Endothelial cell of umbilical vein (primary cell): ENCODE measurements at regions not wholly inside any gene's neighbourhood (a gene's known extent, or its start where the extent isn't known, plus 50 kb on each side); places are given as distances from the start of the nearest gene placed in this dataset.

ENCODE experiments used
- BruUV-seq: library from RNA; stranded (reverse); fragments of 400-500 nt; replicated peaks from 2 replicates; lab custom pipeline; 2021; lab: Mats Ljungman, UMichigan
- CTCF ChIA-PET: fragments of 300-600, 350-600 bp; sonication (Branson Sonifier 250); formaldehyde crosslinking; loops from one replicate; lab custom pipeline; 2021; ENCODE audit warnings: antibody characterized with exemption, inconsistent platforms; lab: Charles Lee
- POLR2A ChIA-PET: fragments of 300-600, 350-600 bp; sonication (Branson Sonifier 250); formaldehyde crosslinking; loops from one replicate; lab custom pipeline; 2021; ENCODE audit warnings: antibody characterized with exemption, inconsistent platforms; lab: Charles Lee
- DNase-seq: peaks from one replicate; pipeline ENCODE4 v3.0.0-alpha.2; 2011; ENCODE audit warnings: low read depth, low spot score
- FAIRE-seq: peaks from 2 replicates; lab custom pipeline; 2011; peaks lifted over from hg19 to GRCh38; lab: Jason Lieb, UNC
- H2AFZ ChIP-seq: 2 replicates; pipeline ENCODE4 v1.6.0; 2012; ENCODE audit warnings: low read depth, low read length, control low read depth, inconsistent platforms
- H3K27ac ChIP-seq: 2 replicates; pipeline ENCODE4 v1.5.1; 2011; ENCODE audit warnings: low read depth, mild to moderate bottlenecking, control low read depth, low read length, moderate library complexity; ENCODE audit not compliant: insufficient read depth
- H3K27me3 ChIP-seq, 2 experiments: 2 replicates each; pipeline versions ENCODE4 v1.6.0 to v1.6.1; 2011; ENCODE audit warnings: low read length in 2 of 2, mixed read lengths in 1 of 2; ENCODE audit not compliant: control insufficient read depth in 2 of 2, insufficient read depth in 2 of 2
- H3K36me3 ChIP-seq, 2 experiments: 2 replicates in 1 of 2; 3 replicates in 1 of 2; pipeline ENCODE4 v1.5.1; 2011; ENCODE audit warnings: low read length in 2 of 2, mild to moderate bottlenecking in 1 of 2, moderate library complexity in 1 of 2; ENCODE audit not compliant: control insufficient read depth in 2 of 2, insufficient read depth in 2 of 2; ENCODE audit errors: extremely low read depth in 1 of 2
- H3K4me1 ChIP-seq: 3 replicates; pipeline ENCODE4 v1.5.1; 2011; ENCODE audit warnings: mild to moderate bottlenecking, low read length; ENCODE audit not compliant: control insufficient read depth, insufficient read depth; ENCODE audit errors: extremely low read depth
- H3K4me2 ChIP-seq: 2 replicates; pipeline ENCODE4 v1.6.1; 2011; ENCODE audit warnings: low read length, control low read depth, mixed read lengths; ENCODE audit not compliant: insufficient read depth
- H3K4me3 ChIP-seq, 3 experiments: fragments of 200-600 bp in 1 of 3; sonication (generic), shearing (Covaris generic) in 1 of 3; replicated peaks in 1 of 3; 2 replicates each; pipeline ENCODE4 v1.5.1; 2011 to 2016; ENCODE audit warnings: control low read depth in 3 of 3, low read length in 3 of 3, mild to moderate bottlenecking in 2 of 3, inconsistent platforms in 1 of 3, low read depth in 1 of 3, moderate library complexity in 1 of 3; ENCODE audit not compliant: insufficient read depth in 1 of 3
- H3K79me2 ChIP-seq: 2 replicates; pipeline ENCODE4 v1.6.0; 2012; ENCODE audit warnings: low read length, inconsistent platforms; ENCODE audit not compliant: control insufficient read depth, insufficient read depth
- H3K9ac ChIP-seq: replicated peaks from 2 replicates; pipeline ENCODE3; 2011; ENCODE audit warnings: low read length, control low read depth; ENCODE audit not compliant: insufficient read depth; ENCODE audit errors: extremely low read depth
- H3K9me1 ChIP-seq: replicated peaks from 3 replicates; pipeline ENCODE4 v1.6.0; 2011; ENCODE audit warnings: mild to moderate bottlenecking, low read length; ENCODE audit not compliant: control insufficient read depth, insufficient read depth; ENCODE audit errors: extremely low read depth
- H3K9me3 ChIP-seq: replicated peaks from 2 replicates; pipeline ENCODE4 v1.5.1; 2012; ENCODE audit warnings: low read length, inconsistent platforms; ENCODE audit not compliant: control insufficient read depth, insufficient read depth
- H4K20me1 ChIP-seq: replicated peaks from 2 replicates; pipeline ENCODE3; 2011; ENCODE audit warnings: mild to moderate bottlenecking, low read length; ENCODE audit not compliant: control insufficient read depth, insufficient read depth; ENCODE audit errors: extremely low read depth
- EZH2 ChIP-seq: IDR thresholded peaks from 2 replicates; pipeline ENCODE4 v1.6.1; 2012; ENCODE audit warnings: borderline replicate concordance, low read depth, mild to moderate bottlenecking, moderate library complexity, low read length, inconsistent platforms; ENCODE audit not compliant: severe bottlenecking
- FOS ChIP-seq: IDR thresholded peaks from 2 replicates; pipeline ENCODE4 v1.6.1; 2011; ENCODE audit warnings: mild to moderate bottlenecking, low read length, moderate library complexity, borderline replicate concordance; ENCODE audit not compliant: insufficient read depth
- GATA2 ChIP-seq: IDR thresholded peaks from 2 replicates; pipeline ENCODE4 v1.7.0; 2011; ENCODE audit warnings: low read depth, mild to moderate bottlenecking, moderate library complexity, mixed read lengths, low read length; ENCODE audit not compliant: insufficient read length, insufficient read depth
- JUN ChIP-seq: IDR thresholded peaks from 2 replicates; pipeline ENCODE4 v1.6.1; 2011; ENCODE audit warnings: borderline replicate concordance, low read depth; ENCODE audit not compliant: insufficient read length, insufficient read depth
- MYC ChIP-seq: IDR thresholded peaks from one replicate; pipeline ENCODE4 v1.6.1; 2011; ENCODE audit warnings: mild to moderate bottlenecking, low read depth, low read length
- POLR2A ChIP-seq: IDR thresholded peaks from 2 replicates; pipeline ENCODE4 v1.6.1; 2012; ENCODE audit warnings: low read depth, mild to moderate bottlenecking, control low read depth, low read length
- POLR2AphosphoS5 ChIP-seq: IDR thresholded peaks from 2 replicates; pipeline ENCODE4 v1.6.1; 2012; ENCODE audit warnings: low read depth, mild to moderate bottlenecking, control low read depth, low read length, moderate library complexity; ENCODE audit not compliant: insufficient read depth
- dilution Hi-C: fragments of 300-500 bp; cut with MboI; formaldehyde crosslinking; loops from one replicate; pipeline ENCODE4 v1.15.0; 2019; ENCODE audit warnings: low sequenced_read_pairs; ENCODE audit not compliant: extremely low pct_ligation_motif_present
- intact Hi-C: fragments of 100-400 bp; cut with micrococcal nuclease; formaldehyde crosslinking; loops from one replicate; pipeline ENCODE4 v1.10.0; 2022
- TF ChIP-seq, protein P1 (sequence below), 2 donors: IDR thresholded peaks; 1 replicate in 1 of 2; 2 replicates in 1 of 2; pipeline ENCODE4 v1.5.1; 2011; ENCODE audit warnings: low read length in 2 of 2, mild to moderate bottlenecking in 2 of 2, moderate library complexity in 2 of 2, control low read depth in 1 of 2, inconsistent platforms in 1 of 2, low read depth in 1 of 2; ENCODE audit not compliant: insufficient read depth in 1 of 2; ENCODE audit errors: extremely low read depth in 1 of 2
- TF ChIP-seq, protein P2 (sequence below): IDR thresholded peaks from 2 replicates; pipeline ENCODE4 v1.6.1; 2011; ENCODE audit not compliant: insufficient read depth, insufficient read length

DNA sequence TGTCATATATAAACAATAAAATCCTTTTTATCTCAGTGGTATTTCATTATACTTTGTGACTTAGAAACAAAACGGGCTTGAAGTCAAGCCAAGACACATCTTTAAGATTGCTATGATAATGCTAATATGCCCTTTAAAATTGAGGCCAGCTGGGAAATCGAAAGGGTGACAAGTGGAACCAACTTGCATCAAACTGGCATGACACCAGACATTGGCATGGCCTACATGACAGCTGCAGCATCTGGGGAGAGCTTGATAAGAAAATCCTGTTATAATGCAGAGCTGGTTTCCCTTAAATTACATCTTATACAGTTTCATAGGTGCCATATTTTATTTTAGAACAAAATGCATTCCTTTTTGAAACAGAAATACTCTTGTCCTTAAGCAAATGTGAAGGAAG, 325.2 kb downstream of the ZBBX start:
- FAIRE-seq = no peak
- Histone ChIP-seq H4K20me1 (no peaks in the 10 kb centered on the region), H3K27me3 (no peaks in the 10 kb centered on the region), H3K27ac (no peak overlapping the region), H3K4me2 (no peak overlapping the region), H3K9me1 (no peaks in the 10 kb centered on the region), H3K36me3 (no peaks in the 10 kb centered on the region), H3K9ac (no peak overlapping the region), H3K79me2 (no peaks in the 10 kb centered on the region), H3K4me3 (no peak overlapping the region), H3K9me3 (peaks cover 2% of the 10 kb centered on the region), H2AFZ (no peak overlapping the region), H3K4me1 (no peaks in the 10 kb centered on the region)
- intact Hi-C loops = no loop called here
- CTCF ChIA-PET = no interaction called here
- TF ChIP-seq, protein P1, sequence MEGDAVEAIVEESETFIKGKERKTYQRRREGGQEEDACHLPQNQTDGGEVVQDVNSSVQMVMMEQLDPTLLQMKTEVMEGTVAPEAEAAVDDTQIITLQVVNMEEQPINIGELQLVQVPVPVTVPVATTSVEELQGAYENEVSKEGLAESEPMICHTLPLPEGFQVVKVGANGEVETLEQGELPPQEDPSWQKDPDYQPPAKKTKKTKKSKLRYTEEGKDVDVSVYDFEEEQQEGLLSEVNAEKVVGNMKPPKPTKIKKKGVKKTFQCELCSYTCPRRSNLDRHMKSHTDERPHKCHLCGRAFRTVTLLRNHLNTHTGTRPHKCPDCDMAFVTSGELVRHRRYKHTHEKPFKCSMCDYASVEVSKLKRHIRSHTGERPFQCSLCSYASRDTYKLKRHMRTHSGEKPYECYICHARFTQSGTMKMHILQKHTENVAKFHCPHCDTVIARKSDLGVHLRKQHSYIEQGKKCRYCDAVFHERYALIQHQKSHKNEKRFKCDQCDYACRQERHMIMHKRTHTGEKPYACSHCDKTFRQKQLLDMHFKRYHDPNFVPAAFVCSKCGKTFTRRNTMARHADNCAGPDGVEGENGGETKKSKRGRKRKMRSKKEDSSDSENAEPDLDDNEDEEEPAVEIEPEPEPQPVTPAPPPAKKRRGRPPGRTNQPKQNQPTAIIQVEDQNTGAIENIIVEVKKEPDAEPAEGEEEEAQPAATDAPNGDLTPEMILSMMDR (IDR thresholded peaks at IDR 0.05; ENCODE audit: extremely low read depth in 1 of 2, insufficient read depth in 1 of 2, low read depth in 1 of 2, low read length in 2 of 2) = no peak
- TF ChIP-seq, protein P2, sequence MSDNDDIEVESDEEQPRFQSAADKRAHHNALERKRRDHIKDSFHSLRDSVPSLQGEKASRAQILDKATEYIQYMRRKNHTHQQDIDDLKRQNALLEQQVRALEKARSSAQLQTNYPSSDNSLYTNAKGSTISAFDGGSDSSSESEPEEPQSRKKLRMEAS = no peak
- TF ChIP-seq POLR2A (no peak), FOS (no peak), EZH2 (no peak), MYC (no peak), GATA2 (no peak), JUN (no peak), POLR2AphosphoS5 (no peak)
- BruUV-seq = no TSS peak
- DNase-seq = no peak
- dilution Hi-C loops = no loop called here
- POLR2A ChIA-PET = no interaction called here
